ENCODE measurements at regions not wholly inside any gene's neighbourhood (a gene's known extent, or its start where the extent isn't known, plus 50 kb on each side); places are given as distances from the start of the nearest gene placed in this dataset.
"Not testable (repeated sequence)": the region's sequence is repeated elsewhere in the genome, so short reads cannot be mapped to it uniquely, and the experiment has no call there.

GRCh38 chr3:197447781-197448180 lies 108.0 kb downstream of the BDH1 start:
- not testable (repeated sequence) for TF ChIP-seq EZH2, CTCF, EZH2phosphoT487 (IDR thresholded peaks at IDR 0.05)

Measured in neural progenitor cell (in vitro differentiated cells).